ENCODE measurements at regions not wholly inside any gene's neighbourhood (a gene's known extent, or its start where the extent isn't known, plus 50 kb on each side); places are given as distances from the start of the nearest gene placed in this dataset.
"Not testable (repeated sequence)": the region's sequence is repeated elsewhere in the genome, so short reads cannot be mapped to it uniquely, and the experiment has no call there.

DNA sequence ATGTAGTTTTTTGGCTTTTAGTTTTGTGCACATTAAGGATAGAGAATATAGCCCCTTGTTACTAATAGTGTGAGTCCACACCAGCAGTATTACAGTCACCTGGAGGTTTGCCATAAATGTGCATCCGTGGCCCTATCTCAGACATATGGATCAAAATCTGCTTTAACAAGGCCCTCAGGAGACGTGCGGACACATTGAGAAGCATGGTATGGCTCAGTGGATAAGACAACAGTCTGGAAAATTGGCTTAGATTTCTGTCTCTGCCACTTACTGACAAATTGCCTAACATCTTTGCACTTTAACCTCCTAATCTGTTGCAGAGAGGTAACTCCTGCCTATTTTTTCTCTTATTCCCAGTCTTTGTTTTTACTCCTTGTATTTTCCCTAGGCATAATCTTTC, 307.2 kb upstream of the DLGAP1 start:
- Mint-ChIP-seq H3K36me3 (ENCODE audit: insufficient read depth) (no peaks in the 10 kb centered on the region), H3K4me1 (ENCODE audit: low read depth in 2 of 2) (no peaks in the 10 kb centered on the region), H3K4me3 (no peak overlapping the region), H3K27ac (no peak overlapping the region), H3K27me3 (no peaks in the 10 kb centered on the region), H3K9me3 (peaks cover 7 to 16% of the 10 kb centered on the region in 2 donors)
- ATAC-seq (replicated peaks) (no peak), DNase-seq (no peak)

DNA sequence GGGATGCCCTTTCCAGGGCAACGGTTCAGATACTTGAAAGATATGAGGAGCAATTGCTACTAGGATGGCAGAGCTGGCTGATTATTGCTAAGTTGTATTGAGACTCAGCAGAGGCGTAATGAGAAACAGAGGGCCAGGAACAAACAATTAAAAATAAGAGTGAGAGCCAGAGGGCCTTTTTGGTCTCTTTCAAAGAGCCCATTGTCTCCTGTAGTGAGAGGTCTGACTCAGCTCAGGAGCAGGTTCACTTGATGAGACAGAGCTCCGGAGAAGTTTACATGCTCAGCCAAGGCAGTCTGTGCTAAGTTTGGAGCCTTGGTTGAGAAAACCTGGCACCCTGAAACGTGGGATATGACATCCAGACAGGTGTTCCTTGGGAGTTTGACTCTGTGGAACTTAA, 303.9 kb upstream of the DLGAP1 start:
- peaks cover 7 to 16% of the 10 kb centered on the region in 2 donors for H3K9me3 Mint-ChIP-seq
- no peaks in the 10 kb centered on the region for H3K27me3 Mint-ChIP-seq
- no peak for ATAC-seq (replicated peaks)
- H3K27ac Mint-ChIP-seq: no peak overlapping the region
- no peak overlapping the region for H3K4me3 Mint-ChIP-seq
- DNase-seq: no peak
- no peaks in the 10 kb centered on the region for H3K36me3 Mint-ChIP-seq (ENCODE audit: insufficient read depth)
- H3K4me1 Mint-ChIP-seq (ENCODE audit: low read depth in 2 of 2): no peaks in the 10 kb centered on the region

DNA sequence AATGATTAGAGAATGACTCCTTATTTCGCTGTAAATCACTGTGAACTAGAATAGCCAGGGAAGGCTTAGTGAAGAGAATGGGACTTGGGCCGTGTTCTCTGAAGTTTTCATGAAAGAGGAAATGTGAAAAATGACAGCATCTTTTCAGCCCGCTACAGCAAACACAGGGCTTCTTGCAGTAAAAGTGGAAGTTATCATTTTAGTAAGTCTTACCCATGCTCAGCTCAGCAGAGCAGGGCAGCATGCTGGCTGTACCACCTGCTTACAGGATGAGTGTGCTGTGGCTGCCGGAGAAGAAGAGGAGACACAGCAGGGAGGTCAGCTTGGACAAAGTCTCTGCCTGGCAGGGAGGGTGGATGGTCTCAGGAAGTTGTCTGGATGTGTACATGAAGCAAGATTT, 300.7 kb upstream of the DLGAP1 start:
- H3K27me3 Mint-ChIP-seq: no peaks in the 10 kb centered on the region
- no peak overlapping the region for H3K4me3 Mint-ChIP-seq
- H3K27ac Mint-ChIP-seq: no peak overlapping the region
- no peak for DNase-seq
- H3K4me1 Mint-ChIP-seq (ENCODE audit: low read depth in 2 of 2): no peaks in the 10 kb centered on the region
- no peaks in the 10 kb centered on the region for H3K36me3 Mint-ChIP-seq (ENCODE audit: insufficient read depth)
- no peak for ATAC-seq (replicated peaks)
- peaks cover 7 to 16% of the 10 kb centered on the region in 2 donors for H3K9me3 Mint-ChIP-seq

DNA sequence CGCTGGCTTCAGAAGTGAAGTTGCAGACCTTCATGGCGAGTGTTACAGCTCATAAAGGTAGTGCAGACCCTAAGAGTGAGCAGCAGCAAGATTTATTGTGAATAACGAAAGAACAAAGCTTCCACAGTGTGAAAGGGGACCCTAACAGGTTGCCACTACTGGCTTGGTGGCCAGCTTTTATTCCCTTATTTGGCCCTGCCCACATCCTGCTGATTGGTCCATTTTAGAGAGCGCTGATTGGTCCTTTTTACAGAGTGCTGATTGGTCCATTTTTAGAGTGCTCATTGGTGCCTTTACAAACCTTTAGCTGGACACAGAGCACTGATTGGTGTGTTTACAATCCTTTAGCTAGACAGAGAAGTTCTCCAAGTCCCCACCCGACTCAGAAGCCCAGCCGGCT, 298.0 kb upstream of the DLGAP1 start:
- H3K27me3 Mint-ChIP-seq; H3K4me3 Mint-ChIP-seq; ATAC-seq (replicated peaks); DNase-seq; H3K36me3 Mint-ChIP-seq (ENCODE audit: insufficient read depth); H3K4me1 Mint-ChIP-seq (ENCODE audit: low read depth in 2 of 2); H3K9me3 Mint-ChIP-seq; H3K27ac Mint-ChIP-seq: not testable (repeated sequence)

DNA sequence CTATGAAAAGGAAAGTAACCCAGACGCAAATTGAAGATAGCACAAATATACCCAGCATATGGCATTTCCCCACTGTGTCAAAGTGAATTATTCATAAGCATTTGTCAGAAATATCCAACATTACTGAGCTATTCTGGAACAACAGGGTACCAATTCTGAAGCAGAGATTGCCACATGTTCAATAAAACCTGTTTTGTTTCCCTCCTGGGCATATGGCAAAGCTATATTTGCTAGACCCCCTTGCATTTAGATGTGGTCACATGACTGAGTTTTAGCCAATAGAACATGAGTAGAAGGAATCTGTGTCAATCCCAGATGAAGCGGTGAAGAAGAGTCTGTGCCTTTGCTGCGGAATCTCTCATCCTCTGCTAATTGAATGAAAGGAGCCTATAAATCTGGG, 296.4 kb upstream of the DLGAP1 start:
- H3K4me1 Mint-ChIP-seq (ENCODE audit: low read depth in 2 of 2): no peaks in the 10 kb centered on the region

DNA sequence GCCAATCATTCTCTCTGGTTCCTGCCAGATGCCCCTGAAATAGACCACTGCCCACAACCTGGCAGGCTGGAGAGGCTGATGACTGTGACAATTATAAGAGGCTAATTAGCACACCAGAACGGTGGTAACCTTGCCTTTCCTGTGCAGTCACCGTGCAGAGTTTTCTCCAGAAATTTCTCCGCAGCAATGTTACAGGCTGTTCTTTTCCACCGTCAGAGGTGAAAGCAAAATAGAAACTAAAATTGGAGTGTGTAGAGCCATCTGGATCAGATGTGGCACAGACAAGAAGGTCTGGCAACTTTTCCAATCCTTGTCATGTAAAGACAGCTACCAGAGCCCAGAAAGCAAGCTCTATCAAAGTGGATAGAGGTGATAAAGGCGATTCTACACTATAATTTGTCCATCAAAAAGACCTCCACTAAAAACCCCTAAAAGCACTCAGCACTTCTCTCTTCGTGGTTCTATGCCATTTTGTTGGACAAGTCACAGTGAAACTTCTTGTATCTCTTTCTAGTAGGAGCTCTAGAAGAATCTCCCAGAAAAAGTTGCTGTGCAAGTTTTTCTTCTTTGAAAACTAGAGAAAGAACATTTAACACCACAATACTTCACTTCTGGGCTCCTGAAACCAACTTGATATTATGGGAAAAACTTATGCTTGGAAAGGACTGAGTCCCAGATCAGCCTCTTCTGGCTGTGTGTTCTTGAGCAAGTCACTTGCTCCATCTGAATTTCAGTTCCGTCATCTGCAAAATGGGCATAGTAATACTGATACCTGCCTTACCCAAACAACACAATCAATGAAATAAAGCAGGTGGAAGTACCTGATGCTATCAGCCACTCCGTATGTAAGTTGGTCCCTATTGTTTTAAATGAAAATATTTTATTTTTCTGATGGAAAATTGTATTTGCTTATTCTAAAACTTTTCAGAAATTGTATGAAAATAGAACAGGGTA, 295.6 kb upstream of the DLGAP1 start:
- no peak for DNase-seq
- H3K4me1 Mint-ChIP-seq (ENCODE audit: low read depth in 2 of 2): no peaks in the 10 kb centered on the region
- no peak for ATAC-seq (replicated peaks)
- no peaks in the 10 kb centered on the region for H3K27me3 Mint-ChIP-seq
- no peak overlapping the region for H3K27ac Mint-ChIP-seq
- no peaks in the 10 kb centered on the region for H3K36me3 Mint-ChIP-seq (ENCODE audit: insufficient read depth)
- peaks cover 6 to 7% of the 10 kb centered on the region in 2 donors for H3K9me3 Mint-ChIP-seq
- no peak overlapping the region for H3K4me3 Mint-ChIP-seq

More for the DNA sequence above, 296.4 kb upstream of the DLGAP1 start:
- Mint-ChIP-seq H3K9me3 (peaks cover 3 to 6% of the 10 kb centered on the region in 2 donors), H3K4me3 (no peak overlapping the region), H3K36me3 (ENCODE audit: insufficient read depth) (no peaks in the 10 kb centered on the region), H3K27me3 (no peaks in the 10 kb centered on the region), H3K27ac (no peak overlapping the region)
- ATAC-seq (replicated peaks) (no peak), DNase-seq (no peak)

DNA sequence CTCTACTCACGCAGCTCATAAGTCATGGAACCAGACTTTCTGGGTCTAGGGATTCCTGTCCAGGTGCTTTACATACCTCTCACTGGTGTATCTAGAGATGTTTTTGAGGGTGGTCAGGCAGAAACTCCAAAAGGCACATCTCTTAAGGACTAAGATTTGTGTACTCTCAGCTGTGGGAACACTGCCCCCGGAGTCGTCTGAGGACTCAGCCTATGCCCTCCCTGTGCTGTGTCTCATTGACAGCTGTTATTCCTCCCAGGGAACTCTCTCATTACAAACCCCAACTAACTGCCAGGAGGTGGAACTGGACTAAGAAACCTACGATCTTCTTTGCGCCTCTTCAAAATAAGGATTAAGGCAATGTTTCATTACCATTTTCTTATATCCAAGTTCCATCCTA, 293.9 kb upstream of the DLGAP1 start:
- Mint-ChIP-seq H3K4me3 (no peak overlapping the region), H3K9me3 (peaks cover 6 to 15% of the 10 kb centered on the region in 2 donors), H3K27ac (no peak overlapping the region), H3K4me1 (ENCODE audit: low read depth in 2 of 2) (no peaks in the 10 kb centered on the region), H3K27me3 (no peaks in the 10 kb centered on the region), H3K36me3 (ENCODE audit: insufficient read depth) (no peaks in the 10 kb centered on the region)
- no peak for ATAC-seq (replicated peaks)
- no peak for DNase-seq

DNA sequence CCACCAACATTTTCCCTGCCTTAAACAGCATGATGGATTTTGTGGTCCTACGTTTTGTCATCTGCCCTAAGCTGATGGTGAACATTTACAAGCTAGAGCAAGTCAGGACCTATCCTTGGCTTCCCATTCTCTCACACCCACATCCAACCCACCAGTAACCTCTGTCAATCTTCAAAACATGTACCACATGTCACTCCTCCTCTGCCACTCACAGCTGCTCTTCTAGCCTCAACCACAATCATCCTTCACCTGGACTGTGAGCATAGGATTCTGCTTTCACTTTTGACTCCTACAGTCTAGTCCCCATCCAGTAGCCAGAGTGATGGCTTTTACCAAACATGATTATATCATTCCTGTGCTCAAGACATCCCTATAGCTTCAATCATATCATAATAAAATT, 279.8 kb upstream of the DLGAP1 start:
- Mint-ChIP-seq H3K27ac (no peak overlapping the region), H3K9me3 (peaks cover 14 to 20% of the 10 kb centered on the region in 2 donors), H3K4me3 (no peak overlapping the region), H3K4me1 (ENCODE audit: low read depth in 2 of 2) (no peaks in the 10 kb centered on the region), H3K27me3 (no peaks in the 10 kb centered on the region), H3K36me3 (ENCODE audit: insufficient read depth) (no peaks in the 10 kb centered on the region)
- ATAC-seq (replicated peaks) (no peak), DNase-seq (no peak)

DNA sequence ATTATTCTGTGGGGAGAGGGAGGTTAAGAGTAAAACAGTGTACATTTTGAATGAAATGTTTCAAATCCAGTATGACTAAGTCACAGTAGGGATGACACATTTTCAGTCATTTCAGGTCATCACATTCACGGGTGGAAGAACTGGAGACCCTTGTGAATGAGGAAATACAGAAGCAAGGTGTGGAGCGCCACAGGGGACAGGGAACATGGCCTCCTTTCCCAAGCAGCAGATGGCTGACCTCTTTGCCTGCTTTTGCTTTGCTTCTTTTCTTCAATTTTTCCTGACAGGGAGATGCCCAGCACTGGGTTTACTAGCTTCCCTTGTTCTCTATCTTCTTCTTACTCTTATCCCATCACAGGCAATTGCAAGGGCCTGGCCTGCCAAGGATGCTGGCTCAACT, 278.9 kb upstream of the DLGAP1 start:
- H3K9me3 Mint-ChIP-seq: peaks cover 10 to 20% of the 10 kb centered on the region in 2 donors
- no peaks in the 10 kb centered on the region for H3K27me3 Mint-ChIP-seq
- no peaks in the 10 kb centered on the region for H3K4me1 Mint-ChIP-seq (ENCODE audit: low read depth in 2 of 2)
- no peaks in the 10 kb centered on the region for H3K36me3 Mint-ChIP-seq (ENCODE audit: insufficient read depth)
- DNase-seq: no peak
- H3K4me3 Mint-ChIP-seq: no peak overlapping the region
- no peak for ATAC-seq (replicated peaks)
- no peak overlapping the region for H3K27ac Mint-ChIP-seq

DNA sequence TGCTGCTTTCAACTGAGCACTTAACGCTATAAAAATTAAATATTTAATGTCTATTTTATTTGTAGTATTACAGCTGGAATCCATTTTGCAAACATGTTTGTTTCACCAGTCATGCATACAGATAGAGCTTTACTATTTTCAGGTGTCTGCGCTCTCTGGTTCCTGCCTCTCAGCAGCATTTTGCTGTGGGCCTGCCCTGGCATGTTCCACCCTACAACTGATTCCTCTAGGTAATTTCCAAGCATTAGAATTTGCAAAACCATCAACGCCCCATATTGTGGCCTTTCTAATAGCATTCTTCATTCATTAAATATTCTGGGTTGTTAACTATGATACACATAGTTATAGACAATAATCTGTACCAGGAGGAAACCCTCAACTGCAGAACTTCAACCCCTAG, 266.4 kb upstream of the DLGAP1 start:
- no peak overlapping the region for H3K4me3 Mint-ChIP-seq
- no peak overlapping the region for H3K27ac Mint-ChIP-seq
- no peaks in the 10 kb centered on the region for H3K4me1 Mint-ChIP-seq (ENCODE audit: low read depth in 2 of 2)
- peaks cover 1 to 8% of the 10 kb centered on the region in 2 donors for H3K9me3 Mint-ChIP-seq
- no peaks in the 10 kb centered on the region for H3K36me3 Mint-ChIP-seq (ENCODE audit: insufficient read depth)
- no peaks in the 10 kb centered on the region for H3K27me3 Mint-ChIP-seq
- ATAC-seq (replicated peaks): no peak
- DNase-seq: no peak

DNA sequence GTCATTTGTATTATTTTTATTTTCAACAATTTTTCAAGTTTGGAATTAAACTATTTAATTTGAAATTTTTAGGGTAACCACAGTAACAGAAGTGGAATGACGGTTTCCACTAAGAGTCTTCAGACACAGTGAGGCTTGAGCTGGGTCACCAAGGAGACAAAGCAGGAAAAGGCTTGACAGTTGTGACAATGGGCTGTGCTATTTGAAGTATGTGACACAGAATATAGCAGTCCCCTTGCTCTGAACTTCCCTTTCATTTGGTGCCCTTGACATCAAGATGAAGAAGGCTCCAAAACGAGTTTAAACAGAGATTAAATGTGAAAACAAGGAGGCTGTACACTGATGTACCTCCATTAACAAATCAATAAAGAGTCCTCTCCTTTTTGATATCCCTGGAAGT, 265.4 kb upstream of the DLGAP1 start:
- no peaks in the 10 kb centered on the region for H3K4me1 Mint-ChIP-seq (ENCODE audit: low read depth in 2 of 2)
- no peak for ATAC-seq (replicated peaks)
- H3K27me3 Mint-ChIP-seq: no peaks in the 10 kb centered on the region
- no peak for DNase-seq
- no peak overlapping the region for H3K27ac Mint-ChIP-seq
- H3K36me3 Mint-ChIP-seq (ENCODE audit: insufficient read depth): no peaks in the 10 kb centered on the region
- no peak overlapping the region for H3K4me3 Mint-ChIP-seq
- H3K9me3 Mint-ChIP-seq: peaks cover 1 to 8% of the 10 kb centered on the region in 2 donors

DNA sequence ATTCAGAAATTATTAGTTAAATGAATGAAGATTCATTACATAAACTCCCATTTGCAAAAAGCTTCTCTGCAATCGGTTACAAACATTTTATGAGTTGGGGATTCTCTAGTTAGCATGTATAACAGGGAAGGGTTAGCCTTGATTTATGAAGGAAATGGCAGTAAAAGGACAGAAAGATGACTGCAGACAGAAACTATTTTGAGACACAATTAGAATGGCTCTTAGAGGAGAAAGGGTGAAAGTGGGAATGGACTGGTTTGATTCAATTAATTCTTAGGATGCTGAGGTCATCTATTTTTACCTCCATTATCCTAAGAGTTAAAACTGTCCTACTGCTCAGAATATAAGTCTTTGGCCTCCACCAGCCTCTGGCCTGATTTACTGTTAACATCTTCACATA, 250.8 kb upstream of the DLGAP1 start:
- H3K36me3 Mint-ChIP-seq (ENCODE audit: insufficient read depth): no peaks in the 10 kb centered on the region
- ATAC-seq (replicated peaks) (no peak), DNase-seq (no peak)
- no peak overlapping the region for H3K4me3 Mint-ChIP-seq
- no peaks in the 10 kb centered on the region for H3K4me1 Mint-ChIP-seq (ENCODE audit: low read depth in 2 of 2)
- no peaks in the 10 kb centered on the region for H3K27me3 Mint-ChIP-seq
- H3K9me3 Mint-ChIP-seq: peaks cover 6 to 22% of the 10 kb centered on the region in 2 donors
- no peak overlapping the region for H3K27ac Mint-ChIP-seq

DNA sequence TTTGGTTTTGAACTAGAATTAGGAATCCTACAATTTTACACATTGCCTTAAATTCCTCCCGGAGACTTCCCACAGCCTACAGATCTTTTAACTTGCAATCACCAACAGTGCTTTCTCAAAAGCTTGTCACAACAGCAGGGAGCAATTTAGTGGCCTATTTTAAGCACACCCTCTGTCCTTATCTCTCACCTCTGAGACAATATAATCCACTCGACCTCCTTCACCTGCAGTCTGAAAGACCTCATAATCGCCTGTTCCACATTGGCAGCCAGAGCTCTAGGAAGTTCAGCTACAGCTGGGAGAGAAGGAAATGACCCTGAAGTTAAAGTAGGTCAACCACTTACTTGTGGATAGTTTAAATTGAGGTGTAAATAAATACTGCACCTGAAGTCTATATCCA, 249.7 kb upstream of the DLGAP1 start:
- DNase-seq (no peak), ATAC-seq (replicated peaks) (no peak)
- Mint-ChIP-seq H3K4me1 (ENCODE audit: low read depth in 2 of 2) (no peaks in the 10 kb centered on the region), H3K27ac (no peak overlapping the region), H3K9me3 (peaks cover 6 to 22% of the 10 kb centered on the region in 2 donors), H3K4me3 (no peak overlapping the region), H3K36me3 (ENCODE audit: insufficient read depth) (no peaks in the 10 kb centered on the region), H3K27me3 (no peaks in the 10 kb centered on the region)

DNA sequence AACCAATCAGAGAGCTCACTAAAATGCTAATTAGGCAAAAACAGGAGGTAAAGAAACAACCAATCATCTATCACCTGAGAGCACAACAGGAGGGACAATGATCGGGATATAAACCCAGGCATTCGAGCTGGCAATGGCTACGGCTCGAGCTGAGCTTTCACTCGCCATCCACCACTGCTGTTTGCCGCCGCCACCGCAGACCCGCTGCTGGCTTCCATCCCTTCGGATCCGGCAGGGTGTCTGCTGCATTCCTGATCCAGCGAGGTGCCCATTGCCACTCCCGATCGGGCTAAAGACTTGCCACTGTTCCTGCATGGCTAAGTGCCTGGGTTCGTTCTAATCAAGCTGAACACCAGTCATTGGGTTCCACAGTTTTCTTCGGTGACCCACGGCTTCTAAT, 236.7 kb upstream of the DLGAP1 start:
- peaks cover 16 to 29% of the 10 kb centered on the region in 2 donors for H3K9me3 Mint-ChIP-seq
- H3K4me3 Mint-ChIP-seq: no peak overlapping the region
- ATAC-seq (replicated peaks): no peak
- H3K27ac Mint-ChIP-seq: no peak overlapping the region
- no peaks in the 10 kb centered on the region for H3K36me3 Mint-ChIP-seq (ENCODE audit: insufficient read depth)
- no peaks in the 10 kb centered on the region for H3K27me3 Mint-ChIP-seq
- H3K4me1 Mint-ChIP-seq (ENCODE audit: low read depth in 2 of 2): no peaks in the 10 kb centered on the region
- no peak for DNase-seq
